ENCODE measurements at regions not wholly inside any gene's neighbourhood (a gene's known extent, or its start where the extent isn't known, plus 50 kb on each side); places are given as distances from the start of the nearest gene placed in this dataset.
"Not testable (repeated sequence)": the region's sequence is repeated elsewhere in the genome, so short reads cannot be mapped to it uniquely, and the experiment has no call there.

DNA sequence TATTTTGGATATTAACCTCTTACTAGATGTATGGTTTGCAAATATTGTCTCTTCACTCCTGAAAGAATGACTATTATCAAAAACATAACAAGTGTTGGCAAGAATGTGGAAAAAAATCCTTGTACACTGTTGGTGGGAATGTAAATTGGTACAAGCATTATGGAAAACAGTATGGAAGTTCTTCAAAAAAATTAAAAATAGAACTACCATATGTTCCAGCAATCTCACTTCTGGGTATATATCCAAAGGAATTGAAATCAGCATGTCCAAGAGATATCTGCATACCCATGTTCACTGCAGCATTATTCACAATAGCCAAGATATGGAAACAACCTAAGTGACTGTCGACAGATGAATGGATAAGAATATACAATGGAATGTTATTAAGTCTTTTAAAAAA, 61.6 kb upstream of the KIT start:
- H3K4me3 ChIP-seq (ENCODE audit: low read depth, low read length) = no peak overlapping the region
- TF ChIP-seq, protein P1, sequence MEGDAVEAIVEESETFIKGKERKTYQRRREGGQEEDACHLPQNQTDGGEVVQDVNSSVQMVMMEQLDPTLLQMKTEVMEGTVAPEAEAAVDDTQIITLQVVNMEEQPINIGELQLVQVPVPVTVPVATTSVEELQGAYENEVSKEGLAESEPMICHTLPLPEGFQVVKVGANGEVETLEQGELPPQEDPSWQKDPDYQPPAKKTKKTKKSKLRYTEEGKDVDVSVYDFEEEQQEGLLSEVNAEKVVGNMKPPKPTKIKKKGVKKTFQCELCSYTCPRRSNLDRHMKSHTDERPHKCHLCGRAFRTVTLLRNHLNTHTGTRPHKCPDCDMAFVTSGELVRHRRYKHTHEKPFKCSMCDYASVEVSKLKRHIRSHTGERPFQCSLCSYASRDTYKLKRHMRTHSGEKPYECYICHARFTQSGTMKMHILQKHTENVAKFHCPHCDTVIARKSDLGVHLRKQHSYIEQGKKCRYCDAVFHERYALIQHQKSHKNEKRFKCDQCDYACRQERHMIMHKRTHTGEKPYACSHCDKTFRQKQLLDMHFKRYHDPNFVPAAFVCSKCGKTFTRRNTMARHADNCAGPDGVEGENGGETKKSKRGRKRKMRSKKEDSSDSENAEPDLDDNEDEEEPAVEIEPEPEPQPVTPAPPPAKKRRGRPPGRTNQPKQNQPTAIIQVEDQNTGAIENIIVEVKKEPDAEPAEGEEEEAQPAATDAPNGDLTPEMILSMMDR (IDR thresholded peaks at IDR 0.05; ENCODE audit: insufficient read depth, low read length) = no peak
- no peak for DNase-seq (ENCODE audit: low read depth)

DNA sequence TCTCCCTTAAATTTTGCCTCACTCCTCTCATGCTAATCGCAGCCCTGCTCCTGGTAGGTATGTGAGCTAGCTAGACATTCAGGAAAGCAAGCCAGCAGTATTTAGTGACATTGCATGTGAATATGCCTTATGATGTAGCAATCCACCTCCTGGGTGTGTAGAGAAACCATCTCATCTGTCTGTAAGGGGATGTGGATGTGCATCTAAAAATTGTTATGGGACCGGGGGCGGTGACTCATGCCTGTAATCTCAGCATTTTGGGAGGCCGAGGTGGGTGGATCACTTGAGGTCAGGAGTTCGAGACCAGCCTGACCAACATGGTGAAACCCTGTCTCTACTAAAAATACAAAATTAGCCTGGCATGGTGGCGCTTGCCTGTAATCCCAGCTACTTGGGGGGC, 60.1 kb upstream of the KIT start:
- H3K4me3 ChIP-seq (ENCODE audit: low read depth, low read length); DNase-seq (ENCODE audit: low read depth): not testable (repeated sequence)

DNA sequence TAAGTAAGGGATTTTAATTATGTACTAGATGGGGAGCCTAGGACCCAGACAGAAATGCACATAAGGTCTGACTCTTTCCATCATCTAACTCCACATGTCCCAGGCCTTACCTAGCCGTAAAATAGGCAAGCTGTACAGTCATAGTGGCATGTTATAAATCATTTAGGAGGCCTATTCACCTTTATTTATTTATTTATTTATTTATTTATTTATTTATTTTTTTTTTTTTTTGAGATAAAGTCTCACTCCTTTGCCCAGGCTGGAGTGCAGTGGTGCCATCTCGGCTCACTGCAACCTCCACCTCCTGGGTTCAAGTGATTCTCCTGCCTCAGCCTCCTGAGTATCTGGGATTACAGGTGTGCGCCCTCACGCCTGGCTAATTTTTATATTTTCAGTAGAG, 55.6 kb upstream of the KIT start:
- H3K4me3 ChIP-seq (ENCODE audit: low read depth, low read length); DNase-seq (ENCODE audit: low read depth): not testable (repeated sequence)

DNA sequence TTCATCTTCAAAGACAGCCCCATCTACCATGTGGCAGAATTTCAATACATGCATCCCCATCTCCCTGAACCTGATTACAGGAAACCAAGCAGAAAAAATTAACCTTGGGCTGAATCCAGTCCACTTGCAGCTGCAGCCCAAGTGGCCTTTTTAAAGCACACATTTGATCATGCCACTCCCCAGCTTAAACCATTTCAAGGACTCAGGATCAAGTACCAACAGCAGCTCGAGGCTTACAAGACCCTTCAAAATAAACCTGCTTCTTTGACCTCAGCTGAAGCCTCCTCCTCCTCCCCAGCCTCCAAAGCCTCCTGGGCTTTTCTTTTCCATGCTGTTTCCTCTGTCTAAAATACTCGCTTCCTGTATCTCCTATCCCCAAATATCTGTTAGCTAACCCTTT, 50.7 kb upstream of the KIT start:
- DNase-seq (ENCODE audit: low read depth) = no peak
- no peak overlapping the region for H3K4me3 ChIP-seq (ENCODE audit: low read depth, low read length)
- TF ChIP-seq, protein P1 (IDR thresholded peaks at IDR 0.05; ENCODE audit: insufficient read depth, low read length) = no peak

DNA sequence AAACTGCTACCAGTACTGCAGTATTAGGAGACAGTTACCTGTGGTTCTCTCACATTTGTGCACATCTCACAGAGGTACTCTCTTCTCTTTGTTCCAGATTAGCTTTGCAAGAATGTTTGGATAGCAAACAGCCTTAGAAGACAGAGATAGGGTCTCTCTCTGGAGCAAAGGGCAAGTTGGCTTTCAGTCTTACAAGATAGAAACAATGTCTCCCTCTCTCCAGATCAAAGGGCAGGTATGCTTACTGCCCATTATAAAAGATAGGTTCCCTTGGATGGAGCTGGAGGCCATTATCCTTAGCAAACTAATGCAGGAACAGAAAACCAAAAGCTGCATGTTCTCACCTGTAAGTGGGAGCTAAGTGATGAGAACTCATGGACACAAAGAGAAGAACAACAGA, 50.2 kb upstream of the KIT start:
- H3K4me3 ChIP-seq (ENCODE audit: low read depth, low read length) = no peak overlapping the region
- TF ChIP-seq, protein P1 (IDR thresholded peaks at IDR 0.05; ENCODE audit: insufficient read depth, low read length) = no peak

More for the DNA sequence above, 50.2 kb upstream of the KIT start:
- DNase-seq (ENCODE audit: low read depth) = no peak

All from fibroblast of the aortic adventitia (primary cell).